IMR-90 (cell line): ENCODE measurements at regions not wholly inside any gene's neighbourhood (a gene's known extent, or its start where the extent isn't known, plus 50 kb on each side); places are given as distances from the start of the nearest gene placed in this dataset.

Experiments
- ATAC-seq: fragments of 200-7000 bp; cut with Tn5 transposase; 2 replicates; pipeline ENCODE4 v1.9.1; 2020; ENCODE audit warnings: low read depth, mild to moderate bottlenecking, moderate library complexity
- BruUV-seq: library from RNA; stranded (reverse); fragments of 400-500 nt; replicated peaks from 2 replicates; lab custom pipeline; 2021; lab: Mats Ljungman, UMichigan
- CTCF ChIA-PET: fragments of 300-600 bp; formaldehyde crosslinking; extraction: SDS; loops from one replicate; lab custom pipeline; 2021; ENCODE audit warnings: antibody characterized with exemption; lab: Yijun Ruan, JAX
- POLR2A ChIA-PET: fragments of 300-600 bp; sonication (Branson Sonifier 250); formaldehyde crosslinking; loops from one replicate; lab custom pipeline; 2022; ENCODE audit warnings: antibody characterized with exemption; ENCODE audit not compliant: unreplicated experiment; lab: Charles Lee
- DNase-seq: peaks from one replicate; pipeline ENCODE4 v3.0.0; 2013
- H2AFZ ChIP-seq: replicated peaks from 2 replicates; pipeline ENCODE3; 2013; ENCODE audit warnings: low read length, mild to moderate bottlenecking; ENCODE audit not compliant: poor library complexity
- H2AK5ac ChIP-seq: 2 replicates; pipeline ENCODE4 v1.6.1; 2013; ENCODE audit warnings: low read depth, low read length, inconsistent platforms
- H2AK9ac ChIP-seq: replicated peaks from 2 replicates; pipeline ENCODE3; 2013; ENCODE audit warnings: mild to moderate bottlenecking, low read depth, low read length, moderate library complexity; ENCODE audit not compliant: poor library complexity
- H2BK120ac ChIP-seq: 2 replicates; pipeline ENCODE4 v1.6.1; 2013; ENCODE audit warnings: low read depth, low read length, inconsistent platforms
- H2BK15ac ChIP-seq: 3 replicates; pipeline ENCODE4 v1.6.1; 2013; ENCODE audit warnings: low read depth, low read length, inconsistent platforms
- H2BK20ac ChIP-seq: 2 replicates; pipeline ENCODE4 v1.6.1; 2013; ENCODE audit warnings: low read depth, mild to moderate bottlenecking, inconsistent platforms, low read length, moderate library complexity
- H2BK5ac ChIP-seq: 2 replicates; pipeline ENCODE4 v1.6.1; 2013; ENCODE audit warnings: mild to moderate bottlenecking, low read depth, low read length, inconsistent platforms; ENCODE audit not compliant: poor library complexity, severe bottlenecking
- H3K14ac ChIP-seq: replicated peaks from 2 replicates; pipeline ENCODE4 v1.6.1; 2013; ENCODE audit warnings: low read depth, low read length, inconsistent platforms
- H3K18ac ChIP-seq: 2 replicates; pipeline ENCODE4 v1.6.1; 2013; ENCODE audit warnings: low read depth, low read length, control low read depth
- H3K23ac ChIP-seq: 2 replicates; pipeline ENCODE4 v1.6.1; 2013; ENCODE audit warnings: low read depth, low read length, inconsistent platforms
- H3K27ac ChIP-seq: 2 replicates; pipeline ENCODE4 v1.5.1; 2013; ENCODE audit warnings: mild to moderate bottlenecking, control low read depth, low read length; ENCODE audit not compliant: insufficient read depth
- H3K27me3 ChIP-seq: 2 replicates; pipeline ENCODE4 v1.6.1; 2013; ENCODE audit warnings: low read length; ENCODE audit not compliant: control insufficient read depth, insufficient read depth
- H3K36me3 ChIP-seq: 2 replicates; pipeline ENCODE4 v1.6.1; 2013; ENCODE audit warnings: low read length, mixed read lengths; ENCODE audit not compliant: control insufficient read depth, insufficient read depth
- H3K4ac ChIP-seq: 2 replicates; pipeline ENCODE4 v1.6.1; 2013; ENCODE audit warnings: low read depth, low read length, inconsistent platforms
- H3K4me1 ChIP-seq: 2 replicates; pipeline ENCODE4 v1.6.1; 2013; ENCODE audit warnings: low read length, mixed read lengths; ENCODE audit not compliant: control insufficient read depth, insufficient read depth
- H3K4me2 ChIP-seq: 2 replicates; pipeline ENCODE4 v1.6.1; 2013; ENCODE audit warnings: low read depth, mild to moderate bottlenecking, control low read depth, low read length, moderate library complexity
- H3K4me3 ChIP-seq: 2 replicates; pipeline ENCODE4 v1.5.1; 2013; ENCODE audit warnings: low read depth, mild to moderate bottlenecking, control low read depth, low read length, moderate library complexity; ENCODE audit not compliant: insufficient read depth
- H3K56ac ChIP-seq: 2 replicates; pipeline ENCODE4 v1.6.1; 2013; ENCODE audit warnings: low read length, inconsistent platforms; ENCODE audit not compliant: insufficient read depth; ENCODE audit errors: extremely low read depth
- H3K79me1 ChIP-seq, 2 experiments: 2 replicates each; pipeline ENCODE4 v1.6.1; 2013; ENCODE audit warnings: low read length in 2 of 2, inconsistent platforms in 1 of 2, low read depth in 1 of 2
- H3K9ac ChIP-seq: 2 replicates; pipeline ENCODE4 v1.6.1; 2013; ENCODE audit warnings: low read depth, low read length, control low read depth
- H3K9me1 ChIP-seq: 2 replicates; pipeline ENCODE4 v1.6.1; 2013; ENCODE audit warnings: low read length, inconsistent platforms; ENCODE audit not compliant: insufficient read depth
- H3K9me3 ChIP-seq: 2 replicates; pipeline ENCODE4 v1.6.1; 2013; ENCODE audit warnings: low read length; ENCODE audit not compliant: control insufficient read depth, insufficient read depth
- H4K20me1 ChIP-seq: 2 replicates; pipeline ENCODE4 v1.6.1; 2013; ENCODE audit warnings: low read length, inconsistent platforms; ENCODE audit not compliant: insufficient read depth
- H4K5ac ChIP-seq: 2 replicates; pipeline ENCODE4 v1.6.1; 2013; ENCODE audit warnings: mild to moderate bottlenecking, low read depth, low read length, control low read depth
- H4K8ac ChIP-seq, 2 experiments: 2 replicates each; pipeline ENCODE4 v1.6.1; 2013; ENCODE audit warnings: low read depth in 2 of 2, low read length in 2 of 2, control low read depth in 1 of 2, inconsistent platforms in 1 of 2
- H4K91ac ChIP-seq: 2 replicates; pipeline ENCODE4 v1.6.1; 2013; ENCODE audit warnings: low read depth, low read length, inconsistent platforms; ENCODE audit not compliant: insufficient read depth
- BHLHE40 ChIP-seq: fragments of 150-350 bp; IDR thresholded peaks from 2 replicates; pipeline ENCODE4 v1.6.1; 2016; ENCODE audit warnings: mild to moderate bottlenecking, low read depth, low read length
- CEBPB ChIP-seq: IDR thresholded peaks from 2 replicates; pipeline ENCODE4 v1.6.1; 2012; ENCODE audit warnings: low read depth, low read length, improper control_type of control experiment
- CHD1 ChIP-seq: IDR thresholded peaks from 2 replicates; pipeline ENCODE4 v1.6.1; 2012; ENCODE audit warnings: low read depth, low read length, improper control_type of control experiment
- FOS ChIP-seq: fragments of 150-350 bp; IDR thresholded peaks from 2 replicates; pipeline ENCODE4 v1.6.1; 2016; ENCODE audit warnings: low read depth, low read length
- MAFK ChIP-seq: IDR thresholded peaks from 2 replicates; pipeline ENCODE4 v1.6.1; 2012; ENCODE audit warnings: low read depth, low read length, improper control_type of control experiment
- MAZ ChIP-seq: IDR thresholded peaks from 2 replicates; pipeline ENCODE4 v1.6.1; 2012; ENCODE audit warnings: low read depth, mild to moderate bottlenecking, low read length, improper control_type of control experiment, moderate library complexity, borderline replicate concordance
- MXI1 ChIP-seq: IDR thresholded peaks from 2 replicates; pipeline ENCODE4 v1.6.1; 2012; ENCODE audit warnings: low read depth, mild to moderate bottlenecking, low read length, moderate library complexity, borderline replicate concordance
- NFE2L2 ChIP-seq: fragments of 150-350 bp; IDR thresholded peaks from 2 replicates; pipeline ENCODE4 v1.6.1; 2016; ENCODE audit warnings: low read depth, mild to moderate bottlenecking, low read length
- POLR2A ChIP-seq: IDR thresholded peaks from 2 replicates; pipeline ENCODE4 v1.6.1; 2012; ENCODE audit warnings: mild to moderate bottlenecking, low read depth, low read length
- RAD21 ChIP-seq: IDR thresholded peaks from 2 replicates; pipeline ENCODE4 v1.6.1; 2012; ENCODE audit warnings: low read length, improper control_type of control experiment
- RCOR1 ChIP-seq: IDR thresholded peaks from 2 replicates; pipeline ENCODE4 v1.6.1; 2012; ENCODE audit warnings: mild to moderate bottlenecking, low read length, improper control_type of control experiment; ENCODE audit not compliant: insufficient replicate concordance
- RFX5 ChIP-seq: IDR thresholded peaks from 2 replicates; pipeline ENCODE4 v1.8.0; 2012; ENCODE audit warnings: low read depth, mild to moderate bottlenecking, low read length, moderate library complexity
- WGBS, 2 experiments: methylation state at CpG; one replicate each; pipeline versions ENCODE4 v1.1.5 to v1.1.7; 2013; ENCODE audit warnings: missing lambda C conversion rate in 2 of 2; ENCODE audit not compliant: insufficient read length in 1 of 2; ENCODE audit errors: extremely low coverage in 2 of 2; 5-methylcytosine and 5-hydroxymethylcytosine counted together
- dilution Hi-C: fragments of 300-500 bp; cut with HindIII; formaldehyde crosslinking; loops from one replicate; pipeline ENCODE4 v1.14.3; 2018; ENCODE audit warnings: low sequenced_read_pairs; ENCODE audit not compliant: unreplicated experiment
- in situ Hi-C: fragments of 300-500 bp; cut with MboI; formaldehyde crosslinking; loops from 3 replicates; pipeline ENCODE4 v1.14.3; 2019; ENCODE audit warnings: low sequenced_read_pairs, inconsistent platforms, mixed read lengths
- intact Hi-C: fragments of 100-400 bp; cut with micrococcal nuclease; formaldehyde crosslinking; loops from 2 replicates; pipeline ENCODE4 v1.10.0; 2022
- TF ChIP-seq, protein P1 (sequence below): fragments of 150-350 bp; IDR thresholded peaks from 2 replicates; pipeline ENCODE4 v1.6.1; 2017; ENCODE audit warnings: mild to moderate bottlenecking, antibody characterized with exemption, low read length, low read depth
- TF ChIP-seq, protein P2 (sequence below): fragments of 150-350 bp; IDR thresholded peaks from 2 replicates; pipeline ENCODE4 v1.6.1; 2016; ENCODE audit warnings: low read depth, mild to moderate bottlenecking, low read length, moderate library complexity, borderline replicate concordance
- TF ChIP-seq, protein P3 (sequence below): conservative IDR thresholded peaks from 2 replicates; pipeline ENCODE4 v1.5.1; 2012; ENCODE audit warnings: mild to moderate bottlenecking, low read depth, low read length, improper control_type of control experiment

DNA sequence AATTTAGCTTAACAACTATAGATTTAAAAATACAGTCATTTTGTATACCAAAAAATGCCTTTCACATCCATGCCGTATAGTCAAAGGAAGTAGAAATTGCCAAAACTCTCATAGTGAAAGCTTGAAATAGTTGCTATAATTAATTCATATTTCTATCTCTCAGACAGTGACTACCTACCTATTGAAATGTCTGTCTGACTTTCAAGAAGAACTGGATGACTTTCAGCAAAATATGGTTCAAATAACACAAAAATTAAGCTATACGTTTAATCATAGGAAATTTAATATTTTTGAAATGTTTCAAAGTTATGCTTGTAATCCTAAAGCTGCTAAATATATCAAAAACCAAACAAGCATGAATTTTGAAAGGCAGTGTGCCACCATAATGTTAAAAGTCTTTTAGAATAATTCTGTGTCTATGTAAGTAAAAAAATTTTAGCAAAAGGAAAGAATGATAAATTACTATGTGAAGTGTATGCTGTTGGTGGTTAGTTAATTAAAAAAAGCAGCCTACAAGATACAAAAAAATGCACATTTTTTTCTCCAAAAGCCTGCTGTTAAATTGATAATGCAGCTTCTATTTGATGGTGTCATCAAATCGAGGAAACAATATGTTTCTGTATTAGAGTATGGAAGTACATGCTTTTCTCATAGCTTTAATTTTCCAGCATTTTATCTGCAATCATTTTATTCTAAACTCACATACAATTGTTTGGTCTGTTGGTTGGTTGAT lies 57.7 kb upstream of the ST6GAL2 start:
- no peak overlapping the region for H2BK5ac ChIP-seq
- dilution Hi-C loops (no loop called here), intact Hi-C loops (no loop called here), in situ Hi-C loops (no loop called here)
- DNase-seq (no peak), ATAC-seq (no peak)
- H3K4ac ChIP-seq, result no peak overlapping the region
- TF ChIP-seq RAD21 (no peak), MAFK (no peak), NFE2L2 (no peak), POLR2A (no peak), FOS (no peak), CEBPB (no peak), MAZ (no peak), RFX5 (no peak), CHD1 (no peak), RCOR1 (no peak), BHLHE40 (no peak), MXI1 (no peak)
- TF ChIP-seq, protein P1, sequence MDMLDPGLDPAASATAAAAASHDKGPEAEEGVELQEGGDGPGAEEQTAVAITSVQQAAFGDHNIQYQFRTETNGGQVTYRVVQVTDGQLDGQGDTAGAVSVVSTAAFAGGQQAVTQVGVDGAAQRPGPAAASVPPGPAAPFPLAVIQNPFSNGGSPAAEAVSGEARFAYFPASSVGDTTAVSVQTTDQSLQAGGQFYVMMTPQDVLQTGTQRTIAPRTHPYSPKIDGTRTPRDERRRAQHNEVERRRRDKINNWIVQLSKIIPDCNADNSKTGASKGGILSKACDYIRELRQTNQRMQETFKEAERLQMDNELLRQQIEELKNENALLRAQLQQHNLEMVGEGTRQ, result no peak
- TF ChIP-seq, protein P2, sequence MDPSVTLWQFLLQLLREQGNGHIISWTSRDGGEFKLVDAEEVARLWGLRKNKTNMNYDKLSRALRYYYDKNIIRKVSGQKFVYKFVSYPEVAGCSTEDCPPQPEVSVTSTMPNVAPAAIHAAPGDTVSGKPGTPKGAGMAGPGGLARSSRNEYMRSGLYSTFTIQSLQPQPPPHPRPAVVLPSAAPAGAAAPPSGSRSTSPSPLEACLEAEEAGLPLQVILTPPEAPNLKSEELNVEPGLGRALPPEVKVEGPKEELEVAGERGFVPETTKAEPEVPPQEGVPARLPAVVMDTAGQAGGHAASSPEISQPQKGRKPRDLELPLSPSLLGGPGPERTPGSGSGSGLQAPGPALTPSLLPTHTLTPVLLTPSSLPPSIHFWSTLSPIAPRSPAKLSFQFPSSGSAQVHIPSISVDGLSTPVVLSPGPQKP, result no peak
- TF ChIP-seq, protein P3, sequence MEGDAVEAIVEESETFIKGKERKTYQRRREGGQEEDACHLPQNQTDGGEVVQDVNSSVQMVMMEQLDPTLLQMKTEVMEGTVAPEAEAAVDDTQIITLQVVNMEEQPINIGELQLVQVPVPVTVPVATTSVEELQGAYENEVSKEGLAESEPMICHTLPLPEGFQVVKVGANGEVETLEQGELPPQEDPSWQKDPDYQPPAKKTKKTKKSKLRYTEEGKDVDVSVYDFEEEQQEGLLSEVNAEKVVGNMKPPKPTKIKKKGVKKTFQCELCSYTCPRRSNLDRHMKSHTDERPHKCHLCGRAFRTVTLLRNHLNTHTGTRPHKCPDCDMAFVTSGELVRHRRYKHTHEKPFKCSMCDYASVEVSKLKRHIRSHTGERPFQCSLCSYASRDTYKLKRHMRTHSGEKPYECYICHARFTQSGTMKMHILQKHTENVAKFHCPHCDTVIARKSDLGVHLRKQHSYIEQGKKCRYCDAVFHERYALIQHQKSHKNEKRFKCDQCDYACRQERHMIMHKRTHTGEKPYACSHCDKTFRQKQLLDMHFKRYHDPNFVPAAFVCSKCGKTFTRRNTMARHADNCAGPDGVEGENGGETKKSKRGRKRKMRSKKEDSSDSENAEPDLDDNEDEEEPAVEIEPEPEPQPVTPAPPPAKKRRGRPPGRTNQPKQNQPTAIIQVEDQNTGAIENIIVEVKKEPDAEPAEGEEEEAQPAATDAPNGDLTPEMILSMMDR, result no peak
- BruUV-seq, result no TSS peak
- H2BK20ac ChIP-seq, result no peak overlapping the region
- no peak overlapping the region for H3K4me2 ChIP-seq
- no peak overlapping the region for H3K9ac ChIP-seq
- no peak overlapping the region for H4K5ac ChIP-seq
- no peaks in the 10 kb centered on the region for H3K79me1 ChIP-seq
- peaks cover 4% of the 10 kb centered on the region for H3K9me3 ChIP-seq
- CTCF ChIA-PET, result no interaction called here
- H3K18ac ChIP-seq, result no peak overlapping the region
- H2AK5ac ChIP-seq, result no peak overlapping the region
- no peak overlapping the region for H4K91ac ChIP-seq
- H4K20me1 ChIP-seq, result no peaks in the 10 kb centered on the region
- H4K8ac ChIP-seq, result no peak overlapping the region
- H3K23ac ChIP-seq, result no peak overlapping the region
- H3K56ac ChIP-seq, result no peak overlapping the region
- no peak overlapping the region for H2BK15ac ChIP-seq
- no peak overlapping the region for H3K27ac ChIP-seq
- H2AK9ac ChIP-seq, result no peak overlapping the region
- no peaks in the 10 kb centered on the region for H3K9me1 ChIP-seq
- POLR2A ChIA-PET, result no interaction called here
- no peaks in the 10 kb centered on the region for H3K36me3 ChIP-seq
- no peak overlapping the region for H2BK120ac ChIP-seq
- no peak overlapping the region for H3K14ac ChIP-seq
- H3K4me3 ChIP-seq, result no peak overlapping the region
- no peak overlapping the region for H2AFZ ChIP-seq
- H3K27me3 ChIP-seq, result no peaks in the 10 kb centered on the region
- no CpG with 5 or more reads among the region's 3 CpGs for WGBS, 2 experiments
- no peaks in the 10 kb centered on the region for H3K4me1 ChIP-seq
